ENCODE measurements at regions not wholly inside any gene's neighbourhood (a gene's known extent, or its start where the extent isn't known, plus 50 kb on each side); places are given as distances from the start of the nearest gene placed in this dataset.

GRCh38 chr1:170407581-170407980 is 124.4 kb upstream of the GORAB start:
- TF ChIP-seq, protein P1, sequence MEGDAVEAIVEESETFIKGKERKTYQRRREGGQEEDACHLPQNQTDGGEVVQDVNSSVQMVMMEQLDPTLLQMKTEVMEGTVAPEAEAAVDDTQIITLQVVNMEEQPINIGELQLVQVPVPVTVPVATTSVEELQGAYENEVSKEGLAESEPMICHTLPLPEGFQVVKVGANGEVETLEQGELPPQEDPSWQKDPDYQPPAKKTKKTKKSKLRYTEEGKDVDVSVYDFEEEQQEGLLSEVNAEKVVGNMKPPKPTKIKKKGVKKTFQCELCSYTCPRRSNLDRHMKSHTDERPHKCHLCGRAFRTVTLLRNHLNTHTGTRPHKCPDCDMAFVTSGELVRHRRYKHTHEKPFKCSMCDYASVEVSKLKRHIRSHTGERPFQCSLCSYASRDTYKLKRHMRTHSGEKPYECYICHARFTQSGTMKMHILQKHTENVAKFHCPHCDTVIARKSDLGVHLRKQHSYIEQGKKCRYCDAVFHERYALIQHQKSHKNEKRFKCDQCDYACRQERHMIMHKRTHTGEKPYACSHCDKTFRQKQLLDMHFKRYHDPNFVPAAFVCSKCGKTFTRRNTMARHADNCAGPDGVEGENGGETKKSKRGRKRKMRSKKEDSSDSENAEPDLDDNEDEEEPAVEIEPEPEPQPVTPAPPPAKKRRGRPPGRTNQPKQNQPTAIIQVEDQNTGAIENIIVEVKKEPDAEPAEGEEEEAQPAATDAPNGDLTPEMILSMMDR (conservative IDR thresholded peaks at IDR 0.05; ENCODE audit: low read depth in 2 of 2): no peak
- TF ChIP-seq POLR2AphosphoS5 (IDR thresholded peaks at IDR 0.05; ENCODE audit: low read depth) (no peak), EZH2 (IDR thresholded peaks at IDR 0.05; ENCODE audit: low read depth, unreplicated experiment) (no peak), EZH2phosphoT487 (IDR thresholded peaks at IDR 0.05; ENCODE audit: unreplicated experiment) (no peak), STAT1 (IDR thresholded peaks at IDR 0.05; ENCODE audit: unreplicated experiment) (no peak), CREB1 (CRISPR knock-in tag; IDR thresholded peaks at IDR 0.05; ENCODE audit: low read depth) (no peak), ETS1 (IDR thresholded peaks at IDR 0.05) (no peak)
- TF ChIP-seq, protein P2, sequence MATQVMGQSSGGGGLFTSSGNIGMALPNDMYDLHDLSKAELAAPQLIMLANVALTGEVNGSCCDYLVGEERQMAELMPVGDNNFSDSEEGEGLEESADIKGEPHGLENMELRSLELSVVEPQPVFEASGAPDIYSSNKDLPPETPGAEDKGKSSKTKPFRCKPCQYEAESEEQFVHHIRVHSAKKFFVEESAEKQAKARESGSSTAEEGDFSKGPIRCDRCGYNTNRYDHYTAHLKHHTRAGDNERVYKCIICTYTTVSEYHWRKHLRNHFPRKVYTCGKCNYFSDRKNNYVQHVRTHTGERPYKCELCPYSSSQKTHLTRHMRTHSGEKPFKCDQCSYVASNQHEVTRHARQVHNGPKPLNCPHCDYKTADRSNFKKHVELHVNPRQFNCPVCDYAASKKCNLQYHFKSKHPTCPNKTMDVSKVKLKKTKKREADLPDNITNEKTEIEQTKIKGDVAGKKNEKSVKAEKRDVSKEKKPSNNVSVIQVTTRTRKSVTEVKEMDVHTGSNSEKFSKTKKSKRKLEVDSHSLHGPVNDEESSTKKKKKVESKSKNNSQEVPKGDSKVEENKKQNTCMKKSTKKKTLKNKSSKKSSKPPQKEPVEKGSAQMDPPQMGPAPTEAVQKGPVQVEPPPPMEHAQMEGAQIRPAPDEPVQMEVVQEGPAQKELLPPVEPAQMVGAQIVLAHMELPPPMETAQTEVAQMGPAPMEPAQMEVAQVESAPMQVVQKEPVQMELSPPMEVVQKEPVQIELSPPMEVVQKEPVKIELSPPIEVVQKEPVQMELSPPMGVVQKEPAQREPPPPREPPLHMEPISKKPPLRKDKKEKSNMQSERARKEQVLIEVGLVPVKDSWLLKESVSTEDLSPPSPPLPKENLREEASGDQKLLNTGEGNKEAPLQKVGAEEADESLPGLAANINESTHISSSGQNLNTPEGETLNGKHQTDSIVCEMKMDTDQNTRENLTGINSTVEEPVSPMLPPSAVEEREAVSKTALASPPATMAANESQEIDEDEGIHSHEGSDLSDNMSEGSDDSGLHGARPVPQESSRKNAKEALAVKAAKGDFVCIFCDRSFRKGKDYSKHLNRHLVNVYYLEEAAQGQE (IDR thresholded peaks at IDR 0.05; ENCODE audit: unreplicated experiment): no peak
